Prostate gland (tissue), 2 donors: ENCODE measurements at regions not wholly inside any gene's neighbourhood (a gene's known extent, or its start where the extent isn't known, plus 50 kb on each side); places are given as distances from the start of the nearest gene placed in this dataset.

Experiments used
- DNase-seq: peaks from one replicate; pipeline ENCODE4 v3.0.0-alpha.2; 2019; ENCODE audit warnings: low spot score
- H3K27ac ChIP-seq, 2 donors: fragments of 200-600 bp; sonication (generic); 2 replicates each; pipeline ENCODE4 v1.5.1; 2017 to 2019
- H3K27me3 ChIP-seq: fragments of 200-600 bp; sonication (generic); replicated peaks from 2 replicates; pipeline ENCODE4 v1.5.1; 2019; ENCODE audit not compliant: insufficient read depth
- H3K36me3 ChIP-seq, 2 donors: fragments of 200-600 bp; sonication (generic); 1 replicate in 1 of 2; 2 replicates in 1 of 2; pipeline versions ENCODE4 v1.5.1 to v1.8.1; 2017 to 2019
- H3K4me1 ChIP-seq: fragments of 200-600 bp; sonication (generic); replicated peaks from 2 replicates; pipeline ENCODE4 v1.5.1; 2019
- H3K4me3 ChIP-seq, 2 donors: fragments of 200-600 bp; sonication (generic); 2 replicates each; pipeline ENCODE4 v1.5.1; 2017 to 2019
- H3K9me3 ChIP-seq: fragments of 200-600 bp; sonication (generic); 2 replicates; pipeline ENCODE4 v1.5.1; 2017
- CTCF ChIP-seq, 4 experiments: fragments of 200-600 bp in 2 of 4; fragments of 450-650 bp in 2 of 4; sonication (generic) in 2 of 4; IDR thresholded peaks; 1 replicate in 3 of 4; 2 replicates in 1 of 4; pipeline ENCODE4 v1.5.1; 2016 to 2019; ENCODE audit warnings: antibody characterized with exemption in 4 of 4, mild to moderate bottlenecking in 2 of 4, moderate library complexity in 2 of 4
- POLR2A ChIP-seq: fragments of 450-650 bp; IDR thresholded peaks from one replicate; pipeline ENCODE4 v1.6.1; 2016; ENCODE audit warnings: antibody characterized with exemption, mild to moderate bottlenecking
- POLR2AphosphoS5 ChIP-seq: sonication (generic); formaldehyde crosslinking; IDR thresholded peaks from one replicate; pipeline ENCODE4 v1.6.1; 2017; ENCODE audit warnings: antibody characterized with exemption
- WGBS: methylation state at CpG from one replicate; pipeline ENCODE4 v1.1.5; 2018; 5-methylcytosine and 5-hydroxymethylcytosine counted together
- intact Hi-C: fragments of 100-400 bp; cut with DNase I; formaldehyde crosslinking; loops from one replicate; pipeline ENCODE4 v1.14.2; 2022

GRCh38 chr3:63097396-63097795 is 180.7 kb upstream of the SYNPR start:
- H3K36me3 ChIP-seq: no peaks in the 10 kb centered on the region
- intact Hi-C loops: no loop called here
- DNase-seq: no peak
- no peaks in the 10 kb centered on the region for H3K4me1 ChIP-seq
- WGBS: 90% methylated on average over 11 of the region's 11 CpGs
- H3K4me3 ChIP-seq: no peak overlapping the region
- no peaks in the 10 kb centered on the region for H3K27me3 ChIP-seq
- H3K9me3 ChIP-seq: no peaks in the 10 kb centered on the region
- TF ChIP-seq POLR2AphosphoS5: no peak
- TF ChIP-seq CTCF (IDR thresholded peaks at IDR 0.05): no peak
- TF ChIP-seq POLR2A: no peak
- H3K27ac ChIP-seq: no peak overlapping the region

GRCh38 chr3:63116922-63117321 is 161.2 kb upstream of the SYNPR start:
- Histone ChIP-seq H3K36me3 (no peaks in the 10 kb centered on the region), H3K27me3 (no peaks in the 10 kb centered on the region), H3K9me3 (no peaks in the 10 kb centered on the region), H3K4me3 (no peak overlapping the region), H3K27ac (no peak overlapping the region), H3K4me1 (no peaks in the 10 kb centered on the region)
- TF ChIP-seq POLR2A (no peak), POLR2AphosphoS5 (no peak), CTCF (IDR thresholded peaks at IDR 0.05) (no peak)
- WGBS: 78% methylated on average over 3 of the region's 3 CpGs
- intact Hi-C loops: no loop called here
- DNase-seq: no peak

- WGBS: 26% methylated on average over 3 of the region's 3 CpGs
- Histone ChIP-seq H3K27me3 (no peaks in the 10 kb centered on the region), H3K4me3 (no peak overlapping the region), H3K27ac (no peak overlapping the region), H3K4me1 (no peaks in the 10 kb centered on the region), H3K9me3 (no peaks in the 10 kb centered on the region), H3K36me3 (no peaks in the 10 kb centered on the region)
- DNase-seq: no peak
- no peak for TF ChIP-seq CTCF (IDR thresholded peaks at IDR 0.05)
- no peak for TF ChIP-seq POLR2AphosphoS5
- TF ChIP-seq POLR2A: no peak
- intact Hi-C loops: no loop called here
These were observed 154.0 kb upstream of the SYNPR start for GRCh38 chr3:63124090-63124489.

- Histone ChIP-seq H3K4me3 (no peak overlapping the region), H3K9me3 (no peaks in the 10 kb centered on the region), H3K36me3 (no peaks in the 10 kb centered on the region), H3K27ac (no peak overlapping the region), H3K27me3 (no peaks in the 10 kb centered on the region), H3K4me1 (no peaks in the 10 kb centered on the region)
- no peak for DNase-seq
- no peak for TF ChIP-seq POLR2A
- no peak for TF ChIP-seq CTCF (IDR thresholded peaks at IDR 0.05)
- no peak for TF ChIP-seq POLR2AphosphoS5
- intact Hi-C loops: no loop called here
- 74% methylated on average over 2 of the region's 2 CpGs for WGBS
These were observed 151.6 kb upstream of the SYNPR start for GRCh38 chr3:63126530-63126929.

- no peak overlapping the region for H3K27ac ChIP-seq
- H3K9me3 ChIP-seq: no peaks in the 10 kb centered on the region
- TF ChIP-seq POLR2AphosphoS5 (no peak), POLR2A (no peak), CTCF (IDR thresholded peaks at IDR 0.05) (no peak)
- H3K4me3 ChIP-seq: no peak overlapping the region
- H3K36me3 ChIP-seq: no peaks in the 10 kb centered on the region
- DNase-seq: no peak
- WGBS: 88% methylated on average over 3 of the region's 3 CpGs
- no peaks in the 10 kb centered on the region for H3K27me3 ChIP-seq
- no peaks in the 10 kb centered on the region for H3K4me1 ChIP-seq
- intact Hi-C loops: no loop called here
These were observed 149.7 kb upstream of the SYNPR start for GRCh38 chr3:63128380-63128779.
